T-cell (primary cell): ENCODE measurements at regions not wholly inside any gene's neighbourhood (a gene's known extent, or its start where the extent isn't known, plus 50 kb on each side); places are given as distances from the start of the nearest gene placed in this dataset.

Experiments
- ATAC-seq, 4 experiments: fragments of 200-7000 bp in 3 of 4; fragments of 150-1000 bp in 1 of 4; cut with Tn5 transposase; replicated peaks in 1 of 4; 1 replicate in 3 of 4; 2 replicates in 1 of 4; pipeline ENCODE4 v1.10.0; 2021; ENCODE audit warnings: moderate library complexity in 3 of 4, mild to moderate bottlenecking in 2 of 4, moderate number of reproducible peaks in 1 of 4
- CTCF ChIA-PET, 2 donors: fragments of 300-600 bp; sonication (Branson Sonifier 250); formaldehyde crosslinking; loops; one replicate each; lab custom pipeline; 2022; ENCODE audit warnings: antibody characterized with exemption in 2 of 2; lab: Charles Lee
- POLR2A ChIA-PET, 2 donors: fragments of 300-600 bp; sonication (Branson Sonifier 250); formaldehyde crosslinking; loops; one replicate each; lab custom pipeline; 2022; ENCODE audit warnings: antibody characterized with exemption in 2 of 2; lab: Charles Lee
- DNase-seq, 35 experiments: peaks; one replicate each; pipeline versions ENCODE4 v3.0.0 to v3.0.0-alpha.2; 2013 to 2023
- H3K27ac ChIP-seq: one replicate; pipeline ENCODE4 v1.5.1; 2013; ENCODE audit warnings: low read length
- H3K27me3 ChIP-seq, 2 experiments: replicated peaks in 1 of 2; 1 replicate in 1 of 2; 2 replicates in 1 of 2; pipeline versions ENCODE4 v1.6.1 to v1.7.0; 2013; ENCODE audit warnings: low read length in 1 of 2, mixed read lengths in 1 of 2; ENCODE audit not compliant: control insufficient read depth in 2 of 2, insufficient read depth in 2 of 2; ENCODE audit errors: extremely low read depth in 1 of 2
- H3K36me3 ChIP-seq, 2 donors: 1 replicate in 1 of 2; 2 replicates in 1 of 2; pipeline versions ENCODE4 v1.6.1 to v1.7.0; 2013; ENCODE audit warnings: low read length in 1 of 2; ENCODE audit not compliant: control insufficient read depth in 2 of 2, insufficient read depth in 1 of 2; ENCODE audit errors: extremely low read depth in 1 of 2
- H3K4me1 ChIP-seq, 2 experiments: 1 replicate in 1 of 2; 2 replicates in 1 of 2; pipeline versions ENCODE4 v1.6.1 to v1.7.0; 2013; ENCODE audit warnings: low read length in 2 of 2, mixed read lengths in 1 of 2; ENCODE audit not compliant: insufficient read depth in 2 of 2, control insufficient read depth in 1 of 2; ENCODE audit errors: extremely low read depth in 1 of 2
- H3K4me3 ChIP-seq, 2 donors: 1 replicate in 1 of 2; 2 replicates in 1 of 2; pipeline versions ENCODE4 v1.5.1 to v1.7.0; 2013; ENCODE audit warnings: mild to moderate bottlenecking in 2 of 2, low read length in 1 of 2, moderate library complexity in 1 of 2; ENCODE audit not compliant: control insufficient read depth in 1 of 2; ENCODE audit errors: extremely low read depth in 1 of 2
- H3K9me3 ChIP-seq: 2 replicates; pipeline ENCODE4 v1.7.0; 2013
- H3K27ac Mint-ChIP-seq, 2 donors: one replicate each; pipeline ENCODE4 v1.8.0; 2020 to 2021; ENCODE audit warnings: mild to moderate bottlenecking in 2 of 2, mixed read lengths in 2 of 2
- H3K27me3 Mint-ChIP-seq, 2 donors: one replicate each; pipeline ENCODE4 v1.8.0; 2021 to 2022; ENCODE audit warnings: mixed read lengths in 2 of 2
- H3K36me3 Mint-ChIP-seq: one replicate; pipeline ENCODE4 v1.8.0; 2021; ENCODE audit warnings: mixed read lengths
- H3K4me1 Mint-ChIP-seq, 3 donors: one replicate each; pipeline ENCODE4 v1.8.0; 2020 to 2022; ENCODE audit warnings: mixed read lengths in 3 of 3, mild to moderate bottlenecking in 1 of 3
- H3K4me3 Mint-ChIP-seq, 3 donors: one replicate each; pipeline ENCODE4 v1.8.0; 2020 to 2022; ENCODE audit warnings: mild to moderate bottlenecking in 3 of 3, mixed read lengths in 3 of 3, moderate library complexity in 3 of 3
- H3K9me3 Mint-ChIP-seq, 3 donors: one replicate each; pipeline ENCODE4 v1.8.0; 2020 to 2022; ENCODE audit warnings: mixed read lengths in 3 of 3
- WGBS: methylation state at CpG from one replicate; pipeline ENCODE4 v1.1.5; 2013; ENCODE audit warnings: missing lambda C conversion rate; ENCODE audit not compliant: insufficient coverage; 5-methylcytosine and 5-hydroxymethylcytosine counted together

DNA sequence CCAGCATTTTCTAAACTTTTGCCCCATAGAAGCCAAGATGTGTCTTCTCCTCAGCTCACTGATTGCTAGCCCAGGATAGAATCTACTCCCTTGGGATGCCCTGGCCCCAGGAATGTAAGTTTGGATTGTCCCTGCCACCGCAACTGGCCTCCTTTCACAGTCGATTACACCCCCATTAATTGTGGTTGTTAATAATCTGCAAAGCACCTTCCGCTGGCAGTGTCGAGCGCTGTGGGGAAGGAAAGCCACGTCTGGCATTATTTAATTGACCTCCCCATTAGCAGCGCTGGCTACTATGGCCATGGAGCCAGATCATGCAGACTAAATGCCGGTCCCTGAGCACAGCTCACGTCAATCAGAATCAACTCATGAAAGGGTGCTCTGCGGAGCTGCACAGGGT lies 597.3 kb upstream of the PLXNA2 start:
- H3K36me3 ChIP-seq: no peaks in the 10 kb centered on the region
- Mint-ChIP-seq H3K4me3 (no peak overlapping the region), H3K4me1 (no peaks in the 10 kb centered on the region), H3K36me3 (no peaks in the 10 kb centered on the region), H3K27ac (no peak overlapping the region), H3K27me3 (peaks cover 0 to 4% of the 10 kb centered on the region in 2 donors), H3K9me3 (no peaks in the 10 kb centered on the region)
- 78% methylated on average over 7 of the region's 10 CpGs for WGBS
- no peak overlapping the region for H3K27ac ChIP-seq
- ATAC-seq: no peak
- no peak for DNase-seq
- H3K4me3 ChIP-seq: no peak overlapping the region
- H3K4me1 ChIP-seq: no peaks in the 10 kb centered on the region
- ChIA-PET CTCF (no interaction called here), POLR2A (no interaction called here)
- no peaks in the 10 kb centered on the region for H3K9me3 ChIP-seq
- peaks cover 0 to 7% of the 10 kb centered on the region in 2 experiments for H3K27me3 ChIP-seq

DNA sequence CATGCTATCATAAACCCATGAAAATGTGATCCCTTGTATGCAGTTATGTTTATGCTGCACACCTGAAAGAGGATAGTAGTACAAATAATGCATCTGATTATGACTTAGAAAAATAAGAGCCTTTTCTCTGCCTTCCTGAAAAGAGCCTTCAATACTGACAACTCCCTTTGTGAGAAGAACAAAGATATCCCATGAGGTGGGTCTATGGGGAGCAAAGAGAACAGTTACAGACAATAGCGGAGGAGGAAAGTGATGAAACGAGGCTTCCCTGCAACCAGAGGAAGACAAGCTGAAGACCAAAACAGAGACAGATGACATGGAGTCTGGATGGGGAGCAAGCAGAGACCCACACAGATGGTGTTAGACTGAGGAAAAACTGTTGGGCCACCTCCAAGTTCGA lies 598.3 kb upstream of the PLXNA2 start:
- Histone ChIP-seq H3K4me3 (no peak overlapping the region), H3K27ac (no peak overlapping the region), H3K36me3 (no peaks in the 10 kb centered on the region), H3K4me1 (no peaks in the 10 kb centered on the region), H3K27me3 (peaks cover 0 to 7% of the 10 kb centered on the region in 2 experiments), H3K9me3 (no peaks in the 10 kb centered on the region)
- Mint-ChIP-seq H3K36me3 (no peaks in the 10 kb centered on the region), H3K27me3 (peaks cover 0 to 4% of the 10 kb centered on the region in 2 donors), H3K9me3 (no peaks in the 10 kb centered on the region), H3K4me3 (no peak overlapping the region), H3K4me1 (no peaks in the 10 kb centered on the region), H3K27ac (no peak overlapping the region)
- 67% methylated on average over 2 of the region's 3 CpGs for WGBS
- ATAC-seq: no peak
- POLR2A ChIA-PET: no interaction called here
- CTCF ChIA-PET: no interaction called here
- no peak for DNase-seq

DNA sequence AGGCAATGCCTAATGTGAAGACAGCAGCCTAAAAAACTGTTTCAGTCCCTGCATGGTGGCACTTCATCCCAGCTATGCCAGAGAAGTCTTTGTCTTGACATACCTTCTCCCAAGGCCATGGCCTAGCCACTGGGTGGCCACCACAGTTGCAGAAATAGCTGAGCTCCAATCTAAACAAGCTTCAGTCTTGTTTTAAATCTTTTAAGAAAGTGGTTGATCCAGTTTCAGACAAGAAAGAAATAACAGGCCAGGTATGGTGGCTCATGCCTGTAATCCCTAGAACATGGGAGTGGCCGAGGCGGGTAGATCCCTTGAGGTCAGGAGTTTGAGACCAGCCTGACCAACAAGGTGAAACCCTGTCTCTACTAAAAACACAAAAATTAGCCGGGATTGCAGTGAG lies 600.0 kb upstream of the PLXNA2 start:
- Mint-ChIP-seq H3K4me3 (no peak overlapping the region), H3K36me3 (no peaks in the 10 kb centered on the region), H3K4me1 (no peaks in the 10 kb centered on the region), H3K27ac (no peak overlapping the region), H3K9me3 (no peaks in the 10 kb centered on the region), H3K27me3 (peaks cover 0 to 4% of the 10 kb centered on the region in 2 donors)
- CTCF ChIA-PET: no interaction called here
- no peak for DNase-seq
- no CpG with 5 or more reads among the region's 3 CpGs for WGBS
- Histone ChIP-seq H3K9me3 (no peaks in the 10 kb centered on the region), H3K27me3 (peaks cover 0 to 7% of the 10 kb centered on the region in 2 experiments), H3K4me1 (no peaks in the 10 kb centered on the region), H3K36me3 (no peaks in the 10 kb centered on the region), H3K4me3 (no peak overlapping the region), H3K27ac (no peak overlapping the region)
- POLR2A ChIA-PET: no interaction called here
- ATAC-seq: no peak

DNA sequence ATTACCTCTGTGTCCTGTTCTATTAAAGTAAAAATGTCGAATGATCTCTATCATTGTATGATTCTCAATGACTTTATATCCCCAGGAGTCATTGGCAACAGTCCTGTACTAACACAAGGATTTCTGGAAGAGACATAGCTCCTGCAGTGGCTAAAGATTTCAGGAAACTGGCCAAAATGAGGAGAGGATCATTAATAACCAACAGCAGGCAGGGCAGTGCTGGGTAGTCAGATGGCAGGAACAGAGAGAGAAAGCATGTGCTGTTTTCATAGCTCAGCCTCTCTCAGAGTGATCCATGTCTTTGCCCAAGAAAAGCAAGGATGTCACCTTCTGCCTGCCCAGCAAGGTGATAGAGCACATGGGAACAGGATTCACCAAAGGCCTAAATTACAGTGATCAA lies 604.7 kb upstream of the PLXNA2 start:
- H3K4me1 ChIP-seq: no peaks in the 10 kb centered on the region
- H3K4me1 Mint-ChIP-seq: no peaks in the 10 kb centered on the region
- no peak overlapping the region for H3K27ac ChIP-seq
- H3K27me3 ChIP-seq: no peaks in the 10 kb centered on the region
- POLR2A ChIA-PET: no interaction called here
- no CpG with 5 or more reads among the region's 1 CpG for WGBS
- no peaks in the 10 kb centered on the region for H3K36me3 ChIP-seq
- H3K27ac Mint-ChIP-seq: no peak overlapping the region
- CTCF ChIA-PET: interaction anchor here in 1 of 2 donors (0.5 kb wide), 1 partner anchor 56 kb away, joined by 4 read pairs; no protein-coding TSS in a partner anchor
- ATAC-seq (no peak), DNase-seq (no peak)
- no peak overlapping the region for H3K4me3 ChIP-seq
- no peaks in the 10 kb centered on the region for H3K36me3 Mint-ChIP-seq
- no peaks in the 10 kb centered on the region for H3K9me3 Mint-ChIP-seq
- no peak overlapping the region for H3K4me3 Mint-ChIP-seq
- H3K27me3 Mint-ChIP-seq: peaks cover 0 to 4% of the 10 kb centered on the region in 2 donors
- no peaks in the 10 kb centered on the region for H3K9me3 ChIP-seq

DNA sequence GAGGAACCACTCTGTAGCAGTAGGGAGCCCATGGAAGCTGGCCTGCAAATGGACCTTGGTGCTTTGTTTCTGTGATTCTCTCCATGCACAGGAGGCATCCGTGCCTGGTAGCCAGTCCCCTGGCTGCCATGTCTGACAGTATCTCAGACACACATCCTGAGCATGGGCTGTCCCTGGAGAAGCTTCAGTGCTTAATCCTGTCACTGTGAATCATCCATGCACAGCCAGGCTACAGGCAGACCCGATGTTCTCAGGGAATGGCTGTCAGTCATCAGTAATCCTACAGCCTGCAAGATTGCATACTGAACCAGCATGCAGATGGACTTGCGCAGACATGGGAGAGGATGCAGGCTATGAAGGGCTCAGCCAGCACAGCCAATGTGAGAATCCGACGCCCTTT lies 606.3 kb upstream of the PLXNA2 start:
- Mint-ChIP-seq H3K27me3 (peaks cover 0 to 4% of the 10 kb centered on the region in 2 donors), H3K36me3 (no peaks in the 10 kb centered on the region), H3K4me1 (no peaks in the 10 kb centered on the region), H3K27ac (no peak overlapping the region), H3K4me3 (no peak overlapping the region), H3K9me3 (no peaks in the 10 kb centered on the region)
- ChIA-PET CTCF (no interaction called here), POLR2A (no interaction called here)
- no peaks in the 10 kb centered on the region for H3K27me3 ChIP-seq
- 89% methylated on average over 5 of the region's 5 CpGs for WGBS
- ATAC-seq (no peak), DNase-seq (no peak)
- H3K4me1 ChIP-seq: no peaks in the 10 kb centered on the region
- H3K27ac ChIP-seq: no peak overlapping the region
- no peak overlapping the region for H3K4me3 ChIP-seq
- H3K9me3 ChIP-seq: no peaks in the 10 kb centered on the region
- no peaks in the 10 kb centered on the region for H3K36me3 ChIP-seq

DNA sequence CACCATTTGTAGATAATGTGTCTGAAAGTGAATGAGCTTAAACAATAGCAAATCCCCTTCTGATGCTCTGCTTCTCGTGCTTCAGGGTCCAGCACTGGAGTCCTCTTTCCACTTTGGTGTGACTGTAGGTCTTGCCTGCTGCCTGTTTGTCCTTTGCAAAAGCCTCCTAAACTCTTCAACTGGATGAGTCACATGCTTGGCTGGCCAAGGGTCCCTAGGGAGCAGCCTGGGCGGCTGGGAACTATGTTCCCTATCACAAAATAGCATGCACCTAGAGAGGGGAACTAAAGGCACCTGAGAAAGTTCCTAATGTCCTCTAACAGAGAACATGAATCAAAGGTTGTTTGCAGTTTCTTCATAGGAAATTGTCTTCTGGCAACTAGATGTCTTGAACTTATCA lies 607.2 kb upstream of the PLXNA2 start:
- Mint-ChIP-seq H3K36me3 (no peaks in the 10 kb centered on the region), H3K27me3 (peaks cover 0 to 4% of the 10 kb centered on the region in 2 donors), H3K4me3 (no peak overlapping the region), H3K27ac (no peak overlapping the region), H3K4me1 (no peaks in the 10 kb centered on the region), H3K9me3 (no peaks in the 10 kb centered on the region)
- no peaks in the 10 kb centered on the region for H3K9me3 ChIP-seq
- 80% methylated on average over 1 of the region's 2 CpGs for WGBS
- ChIA-PET CTCF (no interaction called here), POLR2A (no interaction called here)
- H3K4me1 ChIP-seq: no peaks in the 10 kb centered on the region
- no peaks in the 10 kb centered on the region for H3K27me3 ChIP-seq
- no peak overlapping the region for H3K27ac ChIP-seq
- H3K4me3 ChIP-seq: no peak overlapping the region
- no peaks in the 10 kb centered on the region for H3K36me3 ChIP-seq
- no peak for ATAC-seq
- DNase-seq: no peak

DNA sequence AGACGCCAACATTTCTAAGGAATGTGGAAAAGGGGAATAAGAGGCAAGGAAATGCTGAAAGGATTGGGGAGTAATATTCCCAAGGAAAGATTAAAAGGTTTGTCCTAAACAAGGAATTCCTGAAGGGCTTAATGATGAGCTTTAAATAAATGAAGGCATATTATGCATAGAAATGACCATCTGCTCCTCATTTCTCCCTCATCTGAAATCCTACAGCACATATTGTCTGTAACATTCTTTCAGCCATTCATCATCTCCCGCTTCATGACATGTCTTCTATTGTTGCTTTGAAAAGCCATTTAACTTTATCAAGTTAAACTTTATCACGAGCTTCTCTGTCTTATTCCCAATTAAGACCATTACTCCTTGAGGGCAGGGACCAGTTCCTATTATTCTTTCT lies 608.7 kb upstream of the PLXNA2 start:
- H3K36me3 Mint-ChIP-seq: no peaks in the 10 kb centered on the region
- Histone ChIP-seq H3K4me3 (no peak overlapping the region), H3K27me3 (no peaks in the 10 kb centered on the region), H3K9me3 (no peaks in the 10 kb centered on the region), H3K27ac (no peak overlapping the region), H3K36me3 (no peaks in the 10 kb centered on the region), H3K4me1 (no peaks in the 10 kb centered on the region)
- H3K4me3 Mint-ChIP-seq: no peak overlapping the region
- H3K27ac Mint-ChIP-seq: no peak overlapping the region
- H3K27me3 Mint-ChIP-seq: peaks cover 0 to 11% of the 10 kb centered on the region in 2 donors
- H3K9me3 Mint-ChIP-seq: no peaks in the 10 kb centered on the region
- WGBS: 90% methylated on average over 2 of the region's 3 CpGs
- ATAC-seq (no peak), DNase-seq (no peak)
- ChIA-PET POLR2A (no interaction called here), CTCF (no interaction called here)
- H3K4me1 Mint-ChIP-seq: no peaks in the 10 kb centered on the region
